Hepatocyte (in vitro differentiated cells): ENCODE measurements at regions not wholly inside any gene's neighbourhood (a gene's known extent, or its start where the extent isn't known, plus 50 kb on each side); places are given as distances from the start of the nearest gene placed in this dataset.

ENCODE experiments used
- EZH2 ChIP-seq: fragments of 200-600 bp; sonication (generic); IDR thresholded peaks from 2 replicates; pipeline ENCODE4 v1.6.1; 2016; ENCODE audit warnings: antibody characterized with exemption, mild to moderate bottlenecking, borderline replicate concordance
- EZH2phosphoT487 ChIP-seq: fragments of 200-600 bp; sonication (generic); IDR thresholded peaks from one replicate; pipeline ENCODE4 v1.6.1; 2018; ENCODE audit warnings: antibody characterized with exemption, mild to moderate bottlenecking, low read depth, moderate library complexity; ENCODE audit not compliant: unreplicated experiment, severe bottlenecking
- TF ChIP-seq, protein P1 (sequence below): fragments of 200-600 bp; sonication (generic); IDR thresholded peaks from 2 replicates; pipeline ENCODE4 v1.5.1; 2016; ENCODE audit warnings: antibody characterized with exemption, mild to moderate bottlenecking; ENCODE audit not compliant: poor library complexity

DNA sequence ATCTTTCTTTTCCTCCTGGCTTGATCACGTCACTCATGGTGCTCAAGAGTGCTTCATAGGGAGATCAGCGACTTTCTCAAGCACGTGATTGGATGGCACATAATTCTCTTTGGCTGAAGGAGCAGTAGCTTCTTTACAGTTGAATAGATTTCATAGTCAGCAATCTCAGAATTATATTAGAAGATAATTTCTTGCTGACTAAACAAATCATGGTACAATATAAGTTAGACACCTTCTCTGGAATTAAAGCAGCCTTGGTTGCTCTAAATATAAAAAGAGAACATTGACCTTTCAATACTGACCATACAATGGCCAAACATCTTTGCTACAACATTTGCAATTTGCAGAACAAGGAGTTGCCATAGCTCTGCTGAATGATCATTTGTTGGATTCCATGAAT, 238.5 kb upstream of the CHST9 start:
- TF ChIP-seq, protein P1, sequence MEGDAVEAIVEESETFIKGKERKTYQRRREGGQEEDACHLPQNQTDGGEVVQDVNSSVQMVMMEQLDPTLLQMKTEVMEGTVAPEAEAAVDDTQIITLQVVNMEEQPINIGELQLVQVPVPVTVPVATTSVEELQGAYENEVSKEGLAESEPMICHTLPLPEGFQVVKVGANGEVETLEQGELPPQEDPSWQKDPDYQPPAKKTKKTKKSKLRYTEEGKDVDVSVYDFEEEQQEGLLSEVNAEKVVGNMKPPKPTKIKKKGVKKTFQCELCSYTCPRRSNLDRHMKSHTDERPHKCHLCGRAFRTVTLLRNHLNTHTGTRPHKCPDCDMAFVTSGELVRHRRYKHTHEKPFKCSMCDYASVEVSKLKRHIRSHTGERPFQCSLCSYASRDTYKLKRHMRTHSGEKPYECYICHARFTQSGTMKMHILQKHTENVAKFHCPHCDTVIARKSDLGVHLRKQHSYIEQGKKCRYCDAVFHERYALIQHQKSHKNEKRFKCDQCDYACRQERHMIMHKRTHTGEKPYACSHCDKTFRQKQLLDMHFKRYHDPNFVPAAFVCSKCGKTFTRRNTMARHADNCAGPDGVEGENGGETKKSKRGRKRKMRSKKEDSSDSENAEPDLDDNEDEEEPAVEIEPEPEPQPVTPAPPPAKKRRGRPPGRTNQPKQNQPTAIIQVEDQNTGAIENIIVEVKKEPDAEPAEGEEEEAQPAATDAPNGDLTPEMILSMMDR, result no peak
- no peak for TF ChIP-seq EZH2phosphoT487
- TF ChIP-seq EZH2, result no peak
